Endothelial cell of umbilical vein (primary cell): ENCODE measurements at regions not wholly inside any gene's neighbourhood (a gene's known extent, or its start where the extent isn't known, plus 50 kb on each side); places are given as distances from the start of the nearest gene placed in this dataset.

Source experiments
- BruUV-seq: library from RNA; stranded (reverse); fragments of 400-500 nt; replicated peaks from 2 replicates; lab custom pipeline; 2021; lab: Mats Ljungman, UMichigan
- CTCF ChIA-PET: fragments of 300-600, 350-600 bp; sonication (Branson Sonifier 250); formaldehyde crosslinking; loops from one replicate; lab custom pipeline; 2021; ENCODE audit warnings: antibody characterized with exemption, inconsistent platforms; lab: Charles Lee
- POLR2A ChIA-PET: fragments of 300-600, 350-600 bp; sonication (Branson Sonifier 250); formaldehyde crosslinking; loops from one replicate; lab custom pipeline; 2021; ENCODE audit warnings: antibody characterized with exemption, inconsistent platforms; lab: Charles Lee
- DNase-seq: peaks from one replicate; pipeline ENCODE4 v3.0.0-alpha.2; 2011; ENCODE audit warnings: low read depth, low spot score
- FAIRE-seq: peaks from 2 replicates; lab custom pipeline; 2011; peaks lifted over from hg19 to GRCh38; lab: Jason Lieb, UNC
- H2AFZ ChIP-seq: 2 replicates; pipeline ENCODE4 v1.6.0; 2012; ENCODE audit warnings: low read depth, low read length, control low read depth, inconsistent platforms
- H3K27ac ChIP-seq: 2 replicates; pipeline ENCODE4 v1.5.1; 2011; ENCODE audit warnings: low read depth, mild to moderate bottlenecking, control low read depth, low read length, moderate library complexity; ENCODE audit not compliant: insufficient read depth
- H3K27me3 ChIP-seq, 2 experiments: 2 replicates each; pipeline versions ENCODE4 v1.6.0 to v1.6.1; 2011; ENCODE audit warnings: low read length in 2 of 2, mixed read lengths in 1 of 2; ENCODE audit not compliant: control insufficient read depth in 2 of 2, insufficient read depth in 2 of 2
- H3K36me3 ChIP-seq, 2 experiments: 2 replicates in 1 of 2; 3 replicates in 1 of 2; pipeline ENCODE4 v1.5.1; 2011; ENCODE audit warnings: low read length in 2 of 2, mild to moderate bottlenecking in 1 of 2, moderate library complexity in 1 of 2; ENCODE audit not compliant: control insufficient read depth in 2 of 2, insufficient read depth in 2 of 2; ENCODE audit errors: extremely low read depth in 1 of 2
- H3K4me1 ChIP-seq: 3 replicates; pipeline ENCODE4 v1.5.1; 2011; ENCODE audit warnings: mild to moderate bottlenecking, low read length; ENCODE audit not compliant: control insufficient read depth, insufficient read depth; ENCODE audit errors: extremely low read depth
- H3K4me2 ChIP-seq: 2 replicates; pipeline ENCODE4 v1.6.1; 2011; ENCODE audit warnings: low read length, control low read depth, mixed read lengths; ENCODE audit not compliant: insufficient read depth
- H3K4me3 ChIP-seq, 3 experiments: fragments of 200-600 bp in 1 of 3; sonication (generic), shearing (Covaris generic) in 1 of 3; replicated peaks in 1 of 3; 2 replicates each; pipeline ENCODE4 v1.5.1; 2011 to 2016; ENCODE audit warnings: control low read depth in 3 of 3, low read length in 3 of 3, mild to moderate bottlenecking in 2 of 3, inconsistent platforms in 1 of 3, low read depth in 1 of 3, moderate library complexity in 1 of 3; ENCODE audit not compliant: insufficient read depth in 1 of 3
- H3K79me2 ChIP-seq: 2 replicates; pipeline ENCODE4 v1.6.0; 2012; ENCODE audit warnings: low read length, inconsistent platforms; ENCODE audit not compliant: control insufficient read depth, insufficient read depth
- H3K9ac ChIP-seq: replicated peaks from 2 replicates; pipeline ENCODE3; 2011; ENCODE audit warnings: low read length, control low read depth; ENCODE audit not compliant: insufficient read depth; ENCODE audit errors: extremely low read depth
- H3K9me1 ChIP-seq: replicated peaks from 3 replicates; pipeline ENCODE4 v1.6.0; 2011; ENCODE audit warnings: mild to moderate bottlenecking, low read length; ENCODE audit not compliant: control insufficient read depth, insufficient read depth; ENCODE audit errors: extremely low read depth
- H3K9me3 ChIP-seq: replicated peaks from 2 replicates; pipeline ENCODE4 v1.5.1; 2012; ENCODE audit warnings: low read length, inconsistent platforms; ENCODE audit not compliant: control insufficient read depth, insufficient read depth
- H4K20me1 ChIP-seq: replicated peaks from 2 replicates; pipeline ENCODE3; 2011; ENCODE audit warnings: mild to moderate bottlenecking, low read length; ENCODE audit not compliant: control insufficient read depth, insufficient read depth; ENCODE audit errors: extremely low read depth
- CTCF ChIP-seq, 2 donors: IDR thresholded peaks; 1 replicate in 1 of 2; 2 replicates in 1 of 2; pipeline ENCODE4 v1.5.1; 2011; ENCODE audit warnings: low read length in 2 of 2, mild to moderate bottlenecking in 2 of 2, moderate library complexity in 2 of 2, control low read depth in 1 of 2, inconsistent platforms in 1 of 2, low read depth in 1 of 2; ENCODE audit not compliant: insufficient read depth in 1 of 2; ENCODE audit errors: extremely low read depth in 1 of 2
- EZH2 ChIP-seq: IDR thresholded peaks from 2 replicates; pipeline ENCODE4 v1.6.1; 2012; ENCODE audit warnings: borderline replicate concordance, low read depth, mild to moderate bottlenecking, moderate library complexity, low read length, inconsistent platforms; ENCODE audit not compliant: severe bottlenecking
- FOS ChIP-seq: IDR thresholded peaks from 2 replicates; pipeline ENCODE4 v1.6.1; 2011; ENCODE audit warnings: mild to moderate bottlenecking, low read length, moderate library complexity, borderline replicate concordance; ENCODE audit not compliant: insufficient read depth
- GATA2 ChIP-seq: IDR thresholded peaks from 2 replicates; pipeline ENCODE4 v1.7.0; 2011; ENCODE audit warnings: low read depth, mild to moderate bottlenecking, moderate library complexity, mixed read lengths, low read length; ENCODE audit not compliant: insufficient read length, insufficient read depth
- JUN ChIP-seq: IDR thresholded peaks from 2 replicates; pipeline ENCODE4 v1.6.1; 2011; ENCODE audit warnings: borderline replicate concordance, low read depth; ENCODE audit not compliant: insufficient read length, insufficient read depth
- dilution Hi-C: fragments of 300-500 bp; cut with MboI; formaldehyde crosslinking; loops from one replicate; pipeline ENCODE4 v1.15.0; 2019; ENCODE audit warnings: low sequenced_read_pairs; ENCODE audit not compliant: extremely low pct_ligation_motif_present
- intact Hi-C: fragments of 100-400 bp; cut with micrococcal nuclease; formaldehyde crosslinking; loops from one replicate; pipeline ENCODE4 v1.10.0; 2022

- ChIA-PET POLR2A (no interaction called here), CTCF (interaction anchor here (1.6 kb wide), 1 partner anchor 13 kb away, joined by 4 read pairs; no protein-coding TSS in a partner anchor)
- intact Hi-C loops, result no loop called here
- DNase-seq (no peak), FAIRE-seq (no peak)
- H2AFZ ChIP-seq, result no peak overlapping the region
- BruUV-seq, result no TSS peak
- no peaks in the 10 kb centered on the region for H3K9me3 ChIP-seq
- no peaks in the 10 kb centered on the region for H3K36me3 ChIP-seq
- no peak for TF ChIP-seq GATA2
- TF ChIP-seq FOS, result no peak
- TF ChIP-seq EZH2, result no peak
- no peak for TF ChIP-seq JUN
- TF ChIP-seq CTCF (IDR thresholded peaks at IDR 0.05; ENCODE audit: extremely low read depth in 1 of 2, insufficient read depth in 1 of 2, low read depth in 1 of 2, low read length in 2 of 2), result no peak
- no peaks in the 10 kb centered on the region for H3K27me3 ChIP-seq
- dilution Hi-C loops, result no loop called here
- H3K9ac ChIP-seq, result no peak overlapping the region
- H3K27ac ChIP-seq, result no peak overlapping the region
- no peak overlapping the region for H3K4me3 ChIP-seq
- H3K4me2 ChIP-seq, result no peak overlapping the region
- H3K9me1 ChIP-seq, result no peaks in the 10 kb centered on the region
- H3K4me1 ChIP-seq, result no peaks in the 10 kb centered on the region
- no peaks in the 10 kb centered on the region for H3K79me2 ChIP-seq
- no peaks in the 10 kb centered on the region for H4K20me1 ChIP-seq
Observed at GRCh38 chr5:79853676-79854418, 137.2 kb downstream of the MTX3 start.
